ENCODE measurements at regions not wholly inside any gene's neighbourhood (a gene's known extent, or its start where the extent isn't known, plus 50 kb on each side); places are given as distances from the start of the nearest gene placed in this dataset.

DNA sequence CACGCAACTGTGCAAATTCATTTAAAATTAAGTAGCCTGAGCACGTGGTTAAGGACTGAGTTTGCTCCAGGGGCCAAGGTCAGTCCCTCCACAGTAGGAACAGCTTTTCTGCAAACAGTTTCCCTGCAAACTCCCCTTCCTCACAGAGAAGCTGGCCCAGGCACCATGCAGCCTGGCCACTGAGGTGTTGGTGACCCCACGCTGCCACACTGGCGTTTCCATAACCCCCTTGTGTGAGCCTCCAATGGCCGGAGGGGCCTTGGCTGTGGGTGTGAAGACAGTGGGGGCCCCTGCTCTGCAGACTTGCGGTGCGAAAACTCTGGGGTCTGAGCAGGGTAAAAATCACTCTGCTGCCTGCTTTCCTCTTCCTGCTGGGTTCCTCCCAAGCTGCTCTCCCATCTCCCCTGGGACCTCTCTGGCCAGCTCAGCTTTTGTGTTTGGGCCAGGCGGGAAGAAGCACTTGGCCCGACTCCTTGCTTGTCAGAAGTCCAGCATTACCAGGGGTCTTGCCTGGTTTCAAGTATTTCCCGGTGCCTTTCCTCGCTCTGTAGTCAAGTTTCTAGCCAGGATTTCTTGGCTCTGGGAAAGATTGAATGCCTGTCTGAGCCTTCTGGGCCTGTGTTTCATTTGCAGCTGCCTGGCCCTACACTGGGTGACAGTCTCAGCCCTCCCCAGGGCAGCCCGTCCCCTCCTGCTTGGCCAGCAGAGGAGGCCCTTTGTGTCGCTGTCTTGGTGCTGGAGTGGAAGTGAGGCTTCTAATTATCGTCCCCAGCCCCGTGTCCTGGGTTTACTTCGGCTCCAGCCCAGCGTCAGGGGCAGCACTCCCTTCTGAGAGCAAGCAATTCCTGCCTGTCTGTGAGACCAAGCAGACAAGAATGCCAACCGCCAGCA lies 131.4 kb upstream of the SLC1A4 start:
- TF ChIP-seq CTCF (IDR thresholded peaks at IDR 0.05): no peak
- no peak for TF ChIP-seq POLR2A (IDR thresholded peaks at IDR 0.05)
